ENCODE measurements at regions not wholly inside any gene's neighbourhood (a gene's known extent, or its start where the extent isn't known, plus 50 kb on each side); places are given as distances from the start of the nearest gene placed in this dataset.

- DNase-seq: no peak
Measured at GRCh38 chr3:18770800-18771199, 345.7 kb upstream of the SATB1 start.

- no peak for DNase-seq
Measured at GRCh38 chr3:18767756-18768303, 342.7 kb upstream of the SATB1 start.

DNA sequence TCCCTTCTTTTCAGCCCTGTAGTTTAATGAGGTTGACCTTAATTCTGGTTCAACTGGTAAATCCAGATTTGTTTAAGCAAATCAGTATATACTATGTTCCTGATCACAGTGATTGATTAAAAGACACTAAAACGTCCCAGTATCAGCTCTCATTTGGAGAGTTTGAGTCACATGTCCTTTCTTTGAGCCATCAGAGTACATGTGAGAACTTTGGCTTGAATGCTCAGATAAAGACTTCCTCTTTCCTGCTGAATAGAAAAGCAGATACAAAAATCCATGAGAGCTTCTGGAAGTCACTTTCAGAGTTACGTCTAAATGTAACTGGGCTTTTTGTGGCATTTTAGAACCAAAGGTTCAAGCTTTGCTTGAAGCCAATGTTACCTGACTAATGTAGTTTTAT, 341.8 kb upstream of the SATB1 start:
- DNase-seq: no peak

DNA sequence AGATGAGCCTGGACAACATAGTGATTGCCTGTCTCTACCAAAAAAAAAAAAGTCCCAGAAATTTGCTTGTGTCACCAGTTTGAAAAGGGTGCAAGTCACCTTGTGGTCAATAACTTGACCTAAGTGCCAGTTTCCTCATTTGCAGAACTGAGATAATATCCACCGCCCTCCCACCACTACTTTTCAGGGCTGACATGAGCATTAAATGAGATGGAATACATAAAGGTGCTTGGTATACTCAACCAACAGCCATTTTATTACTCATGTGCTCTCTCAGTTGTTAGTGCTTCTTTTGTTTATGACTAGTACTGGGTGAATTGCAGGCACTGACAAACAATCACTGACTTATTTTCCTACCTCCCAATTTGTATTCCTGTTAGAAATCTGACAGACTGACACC, 340.5 kb upstream of the SATB1 start:
- DNase-seq: no peak

DNA sequence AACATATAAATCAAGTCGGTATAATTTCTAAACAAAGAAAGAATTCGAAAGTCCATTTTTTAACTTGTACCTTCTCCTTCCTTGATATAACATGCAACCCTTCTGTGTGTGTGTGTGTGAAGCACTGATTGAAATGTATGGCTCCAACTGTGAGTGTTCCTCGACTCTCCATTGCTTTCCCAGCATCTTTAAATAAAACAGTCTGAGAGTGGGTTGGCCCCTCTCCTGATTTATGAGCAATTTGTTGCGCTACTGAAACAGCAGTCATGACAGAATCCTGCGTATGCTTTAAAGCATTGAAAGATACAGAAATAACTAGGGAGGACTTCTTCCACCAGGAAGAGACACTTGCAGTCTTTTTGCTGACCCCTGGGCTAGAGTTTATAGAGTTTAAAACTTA, 340.0 kb upstream of the SATB1 start:
- DNase-seq: no peak

DNA sequence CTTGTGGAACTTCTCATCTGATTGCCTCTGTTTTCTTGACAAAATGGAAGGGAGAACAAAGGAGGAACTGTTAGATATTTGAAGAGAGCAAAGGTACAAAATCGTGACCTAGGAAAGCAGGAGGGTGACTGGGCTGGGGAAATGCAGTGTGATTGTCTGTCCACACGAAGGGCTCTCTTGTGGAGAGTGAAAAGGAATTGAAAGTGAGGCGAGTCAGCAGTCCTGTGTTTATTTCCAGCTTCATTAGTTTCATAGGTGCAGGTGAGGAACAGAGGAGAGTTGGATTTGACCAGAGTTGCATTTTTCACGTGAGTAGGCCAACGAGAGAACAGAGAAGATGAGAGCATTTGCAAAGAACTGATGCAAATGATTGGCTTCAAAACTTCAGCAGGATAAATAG, 336.4 kb upstream of the SATB1 start:
- no peak for DNase-seq

DNA sequence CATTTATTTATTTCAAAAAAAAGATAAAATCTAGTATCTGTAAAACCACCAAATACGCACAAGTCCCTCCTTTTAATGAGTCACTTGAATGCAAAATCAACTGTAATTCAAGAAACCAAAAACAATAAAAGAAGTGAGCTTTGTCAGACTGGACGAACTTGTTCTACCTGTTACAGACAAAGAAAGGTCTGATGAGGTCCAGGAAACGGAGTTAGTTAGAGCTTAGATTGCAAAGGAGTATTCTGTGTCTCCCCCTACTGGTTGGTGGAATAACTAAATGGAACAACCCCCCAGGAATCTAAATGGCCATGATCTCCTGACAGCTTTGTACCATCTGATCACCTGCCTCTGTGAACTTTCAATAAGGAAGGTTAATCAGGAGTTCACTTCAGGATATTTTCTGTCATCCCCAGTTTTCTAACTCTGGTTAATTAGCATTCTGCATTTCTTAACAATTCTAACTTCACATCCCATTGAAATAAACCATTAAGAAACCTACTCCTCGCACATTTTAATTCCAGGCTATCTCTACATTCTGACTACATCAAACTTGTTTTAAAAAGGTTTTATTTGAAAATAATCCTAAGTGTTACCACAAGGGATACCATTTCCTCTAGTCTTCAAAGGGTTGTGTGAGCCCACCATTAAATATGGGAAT, 333.0 kb upstream of the SATB1 start:
- peak in 1 of 2 experiments; percentile 19 for DNase-seq

DNA sequence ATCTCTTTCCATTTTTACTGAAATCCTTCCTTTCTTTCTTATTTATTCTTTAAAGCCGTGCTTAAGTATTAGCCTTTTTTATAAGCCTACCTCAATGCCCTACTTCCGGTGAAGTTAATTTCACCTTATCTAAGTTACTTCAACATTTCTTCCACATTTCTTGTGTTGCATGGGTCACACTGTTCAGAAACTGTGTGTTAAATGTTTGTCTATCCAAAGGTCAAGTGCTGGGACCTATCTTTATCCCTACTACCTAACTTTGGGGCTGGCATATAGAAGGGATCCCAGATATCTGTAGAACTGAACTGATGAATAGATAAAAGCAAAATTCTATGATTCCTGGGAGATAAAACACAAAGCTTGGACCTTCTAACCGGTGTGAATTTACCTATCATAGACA, 332.3 kb upstream of the SATB1 start:
- no peak for DNase-seq

DNA sequence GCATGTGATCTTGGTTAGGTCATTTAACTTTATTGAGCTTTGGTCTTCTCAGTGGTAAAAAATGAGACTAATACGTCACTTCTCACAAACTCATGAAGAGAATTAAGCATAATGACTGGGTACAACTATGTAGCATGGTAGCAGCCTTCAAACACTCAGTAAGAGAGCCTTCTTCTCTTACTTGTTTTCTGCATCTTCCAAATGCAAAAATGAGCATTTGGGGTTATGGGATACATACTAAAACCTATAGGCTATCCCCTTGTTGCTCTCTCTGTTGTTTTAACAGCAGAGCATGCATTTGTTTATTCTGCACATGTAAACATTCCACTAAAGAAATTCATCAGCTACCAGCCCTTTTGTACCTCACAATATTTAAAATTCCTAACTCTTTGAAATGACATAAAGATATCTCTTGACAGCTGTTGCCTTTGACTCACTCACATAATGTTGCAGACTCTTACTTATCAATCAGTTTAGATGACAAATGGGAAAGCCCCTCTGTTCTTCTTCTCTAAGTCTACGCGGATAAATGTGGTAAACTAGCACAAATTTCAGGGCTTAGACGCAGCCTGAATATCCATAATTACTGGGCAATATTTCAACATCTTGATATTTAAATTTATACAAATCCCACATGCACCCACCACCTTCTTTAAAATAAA, 327.3 kb upstream of the SATB1 start:
- DNase-seq: no peak

DNA sequence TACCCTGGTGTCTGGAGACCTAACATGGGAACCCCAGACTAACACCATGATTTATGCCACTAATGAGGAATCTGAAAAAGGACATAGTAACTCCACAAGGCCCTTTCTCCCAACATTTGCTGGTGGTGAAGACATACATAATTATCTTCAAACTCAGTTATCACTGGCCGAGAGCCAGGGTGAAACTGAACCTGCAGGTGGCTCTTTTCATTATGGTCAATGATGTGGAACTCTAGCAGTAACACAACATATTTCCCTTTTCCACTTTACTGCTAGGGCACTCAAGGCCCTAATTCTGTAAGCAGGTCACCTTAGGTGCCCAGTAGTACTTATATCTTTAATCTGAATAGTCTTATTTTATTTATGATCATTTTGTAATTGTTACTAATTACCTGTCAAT, 326.4 kb upstream of the SATB1 start:
- no peak for DNase-seq

GRCh38 chr3:18747383-18747782, 322.2 kb upstream of the SATB1 start:
- DNase-seq: no peak

DNA sequence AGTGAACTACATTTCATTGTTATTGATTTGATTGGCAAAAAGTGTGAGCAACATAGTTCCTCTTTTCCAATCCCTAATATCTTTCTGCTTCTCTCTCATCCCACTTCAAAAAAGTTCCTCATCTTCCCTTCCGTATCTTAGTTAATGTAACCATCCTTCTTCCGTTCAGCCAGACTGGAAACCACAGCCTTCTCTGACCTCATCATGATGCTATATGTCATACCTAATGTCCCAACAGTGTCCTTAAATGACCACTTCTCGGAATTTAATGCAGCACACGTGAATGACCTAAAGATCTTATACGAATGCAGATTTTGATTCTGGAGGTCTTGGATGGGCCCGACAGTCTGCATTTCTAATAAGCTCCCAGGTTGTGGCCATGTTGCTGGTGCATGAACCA, 320.3 kb upstream of the SATB1 start:
- no peak for DNase-seq

- DNase-seq: no peak
Measured at GRCh38 chr3:18744472-18744871, 319.3 kb upstream of the SATB1 start.

GRCh38 chr3:18743761-18744160, 318.6 kb upstream of the SATB1 start:
- no peak for DNase-seq

- no peak for DNase-seq
Measured at GRCh38 chr3:18740631-18741583, 315.8 kb upstream of the SATB1 start.

GRCh38 chr3:18739099-18739433, 313.9 kb upstream of the SATB1 start:
- no peak for DNase-seq

- DNase-seq: no peak
Measured at GRCh38 chr3:18738393-18739098, 313.4 kb upstream of the SATB1 start.

- DNase-seq: no peak
Measured at GRCh38 chr3:18735005-18735404, 309.9 kb upstream of the SATB1 start.

- DNase-seq: no peak
Measured at GRCh38 chr3:18734309-18734708, 309.2 kb upstream of the SATB1 start.

DNA sequence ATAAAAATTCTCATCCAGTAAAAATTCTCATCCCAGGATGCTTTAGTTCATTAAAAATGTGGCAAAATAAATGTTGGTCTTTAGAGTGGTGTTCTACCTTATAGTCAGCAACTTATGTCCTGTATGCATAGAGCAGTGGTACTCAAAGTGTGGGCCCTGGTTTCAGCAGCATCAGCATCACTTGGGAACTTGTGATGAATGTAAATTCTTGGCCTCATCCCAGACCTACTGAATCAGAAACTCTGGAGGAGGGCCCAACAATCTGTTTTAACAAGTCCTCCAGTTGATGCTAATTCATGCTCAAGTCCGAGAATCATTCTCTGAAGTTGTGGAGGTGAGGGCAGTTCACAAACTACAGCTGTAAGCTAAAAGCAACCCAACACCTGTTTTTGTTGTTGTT, 307.3 kb upstream of the SATB1 start:
- DNase-seq: peak; percentile 1 to 6

DNA sequence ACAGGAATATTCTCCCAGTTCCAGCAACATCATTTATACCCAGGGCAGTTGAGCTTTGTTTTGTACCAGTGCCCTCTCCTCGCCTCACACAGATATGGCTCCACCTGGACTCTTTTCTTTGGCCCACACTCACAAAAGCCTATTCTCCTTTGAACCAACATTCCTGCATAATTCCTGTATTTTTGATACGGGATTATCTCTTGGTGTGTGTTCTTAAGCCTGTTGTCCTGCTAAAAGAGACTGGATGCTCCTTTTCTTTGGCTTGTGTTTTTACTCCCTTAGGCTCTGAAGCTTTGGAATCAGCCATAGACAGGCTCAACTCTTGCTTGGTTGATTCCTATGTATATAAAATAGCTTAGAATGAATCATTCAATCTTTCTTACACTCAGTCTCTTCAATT, 305.4 kb upstream of the SATB1 start:
- no peak for DNase-seq

GRCh38 chr3:18729671-18730070, 304.5 kb upstream of the SATB1 start:
- no peak for DNase-seq

All from NCI-H446 (cell line).